ENCODE measurements at regions not wholly inside any gene's neighbourhood (a gene's known extent, or its start where the extent isn't known, plus 50 kb on each side); places are given as distances from the start of the nearest gene placed in this dataset.

DNA sequence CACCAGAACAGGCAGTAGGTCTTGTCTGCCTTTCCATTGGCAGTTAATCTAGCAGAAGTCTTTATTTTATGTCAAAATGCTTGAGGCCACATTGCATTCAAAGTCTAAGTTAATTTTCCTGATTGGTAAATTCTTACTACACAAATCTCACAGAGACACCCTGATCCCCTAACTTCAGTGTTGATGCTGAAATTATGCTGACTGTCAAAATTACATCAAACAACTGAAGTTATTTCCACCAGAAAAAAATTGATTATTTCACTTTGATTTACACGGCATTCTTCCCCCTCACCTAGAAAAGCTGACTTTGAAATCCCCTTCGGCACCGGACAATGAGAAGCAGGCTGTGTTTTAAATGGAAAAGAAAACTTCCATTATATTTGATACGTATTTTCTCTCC lies 99.1 kb downstream of the MAF start:
- no peak for DNase-seq (ENCODE audit: low spot score)
- in situ Hi-C loops (cut with MboI; ENCODE audit: low sequenced_read_pairs, unreplicated experiment): no loop called here
- TF ChIP-seq, protein P1, sequence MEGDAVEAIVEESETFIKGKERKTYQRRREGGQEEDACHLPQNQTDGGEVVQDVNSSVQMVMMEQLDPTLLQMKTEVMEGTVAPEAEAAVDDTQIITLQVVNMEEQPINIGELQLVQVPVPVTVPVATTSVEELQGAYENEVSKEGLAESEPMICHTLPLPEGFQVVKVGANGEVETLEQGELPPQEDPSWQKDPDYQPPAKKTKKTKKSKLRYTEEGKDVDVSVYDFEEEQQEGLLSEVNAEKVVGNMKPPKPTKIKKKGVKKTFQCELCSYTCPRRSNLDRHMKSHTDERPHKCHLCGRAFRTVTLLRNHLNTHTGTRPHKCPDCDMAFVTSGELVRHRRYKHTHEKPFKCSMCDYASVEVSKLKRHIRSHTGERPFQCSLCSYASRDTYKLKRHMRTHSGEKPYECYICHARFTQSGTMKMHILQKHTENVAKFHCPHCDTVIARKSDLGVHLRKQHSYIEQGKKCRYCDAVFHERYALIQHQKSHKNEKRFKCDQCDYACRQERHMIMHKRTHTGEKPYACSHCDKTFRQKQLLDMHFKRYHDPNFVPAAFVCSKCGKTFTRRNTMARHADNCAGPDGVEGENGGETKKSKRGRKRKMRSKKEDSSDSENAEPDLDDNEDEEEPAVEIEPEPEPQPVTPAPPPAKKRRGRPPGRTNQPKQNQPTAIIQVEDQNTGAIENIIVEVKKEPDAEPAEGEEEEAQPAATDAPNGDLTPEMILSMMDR (IDR thresholded peaks at IDR 0.05; ENCODE audit: borderline replicate concordance, control extremely low read depth, extremely low read depth, insufficient read depth, missing control alignments): no peak

DNA sequence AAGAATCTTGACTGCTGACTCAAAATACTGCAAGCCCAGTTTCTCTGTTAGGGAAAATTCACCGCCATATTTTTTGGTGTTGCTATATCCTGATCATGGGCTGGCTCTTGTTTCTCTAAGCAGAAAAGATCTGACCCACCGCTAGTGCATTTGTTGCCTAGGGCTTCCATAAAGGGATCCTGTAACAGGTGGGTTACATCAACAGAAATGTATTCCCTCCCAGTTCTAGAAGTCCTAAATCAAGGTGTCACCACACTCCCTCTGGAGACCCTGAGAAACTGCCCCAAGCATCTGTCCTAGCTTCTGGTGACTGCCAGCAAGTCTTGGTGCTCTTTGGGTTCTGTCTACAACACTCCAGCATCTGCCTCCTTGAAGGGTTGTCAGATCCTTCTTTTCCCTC lies 99.7 kb downstream of the MAF start:
- DNase-seq (ENCODE audit: low spot score): no peak
- TF ChIP-seq, protein P1 (IDR thresholded peaks at IDR 0.05; ENCODE audit: borderline replicate concordance, control extremely low read depth, extremely low read depth, insufficient read depth, missing control alignments): no peak
- in situ Hi-C loops (cut with MboI; ENCODE audit: low sequenced_read_pairs, unreplicated experiment): no loop called here

- TF ChIP-seq, protein P1 (IDR thresholded peaks at IDR 0.05; ENCODE audit: borderline replicate concordance, control extremely low read depth, extremely low read depth, insufficient read depth, missing control alignments): no peak
- DNase-seq (ENCODE audit: low spot score): no peak
- in situ Hi-C loops (cut with MboI; ENCODE audit: low sequenced_read_pairs, unreplicated experiment): no loop called here
These were observed 100.3 kb downstream of the MAF start for GRCh38 chr16:79500286-79500685.

DNA sequence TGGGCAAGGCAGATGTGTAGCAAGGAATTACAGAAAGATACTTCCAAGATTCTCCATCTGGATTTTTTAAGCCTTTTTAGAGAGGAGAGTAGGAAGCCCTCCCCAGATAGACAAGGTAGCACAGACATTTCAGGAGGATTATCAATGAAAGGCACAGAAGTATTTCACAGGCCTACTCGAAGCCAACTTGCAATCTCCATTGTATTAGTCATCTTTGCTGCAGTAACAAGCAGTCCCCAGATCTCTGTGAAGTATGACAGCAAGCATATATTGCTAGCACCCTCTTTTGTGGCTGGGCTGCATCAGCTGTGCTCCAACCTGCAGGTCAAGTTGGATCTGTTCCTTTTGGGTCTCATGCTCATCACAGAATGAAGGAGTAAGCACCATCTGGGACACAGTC lies 101.6 kb downstream of the MAF start:
- in situ Hi-C loops (cut with MboI; ENCODE audit: low sequenced_read_pairs, unreplicated experiment): no loop called here
- DNase-seq (ENCODE audit: low spot score): no peak
- TF ChIP-seq, protein P1 (IDR thresholded peaks at IDR 0.05; ENCODE audit: borderline replicate concordance, control extremely low read depth, extremely low read depth, insufficient read depth, missing control alignments): no peak

GRCh38 chr16:79497606-79498350 lies 102.8 kb downstream of the MAF start:
- no peak for DNase-seq (ENCODE audit: low spot score)
- in situ Hi-C loops (cut with MboI; ENCODE audit: low sequenced_read_pairs, unreplicated experiment): no loop called here
- TF ChIP-seq, protein P1 (IDR thresholded peaks at IDR 0.05; ENCODE audit: borderline replicate concordance, control extremely low read depth, extremely low read depth, insufficient read depth, missing control alignments): no peak

GRCh38 chr16:79493911-79494310 lies 106.6 kb downstream of the MAF start:
- in situ Hi-C loops (cut with MboI; ENCODE audit: low sequenced_read_pairs, unreplicated experiment): no loop called here
- TF ChIP-seq, protein P1 (IDR thresholded peaks at IDR 0.05; ENCODE audit: borderline replicate concordance, control extremely low read depth, extremely low read depth, insufficient read depth, missing control alignments): no peak
- no peak for DNase-seq (ENCODE audit: low spot score)

All from GM13976 (cell line).